GM12878 (cell line): ENCODE measurements at regions not wholly inside any gene's neighbourhood (a gene's known extent, or its start where the extent isn't known, plus 50 kb on each side); places are given as distances from the start of the nearest gene placed in this dataset.

Source experiments
- BACH1 ChIP-seq: fragments of 450-650 bp; IDR thresholded peaks from 2 replicates; pipeline ENCODE4 v1.6.1; 2017; ENCODE audit warnings: mild to moderate bottlenecking, borderline replicate concordance
- BRCA1 ChIP-seq: IDR thresholded peaks from 2 replicates; pipeline ENCODE4 v1.6.1; 2011; ENCODE audit warnings: low read depth, low read length, improper control_type of control experiment
- CBFB ChIP-seq: IDR thresholded peaks from 2 replicates; pipeline ENCODE4 v1.6.1; 2016; ENCODE audit warnings: antibody characterized with exemption, low read depth
- CHD1 ChIP-seq: IDR thresholded peaks from 2 replicates; pipeline ENCODE4 v1.6.1; 2012; ENCODE audit warnings: low read depth, low read length, improper control_type of control experiment
- DPF2 ChIP-seq: fragments of 450-650 bp; IDR thresholded peaks from 2 replicates; pipeline ENCODE4 v1.6.1; 2017; ENCODE audit warnings: mild to moderate bottlenecking
- EED ChIP-seq: sonication (generic); IDR thresholded peaks from 2 replicates; pipeline ENCODE4 v1.6.1; 2016; ENCODE audit warnings: antibody characterized with exemption, low read depth
- IKZF1 ChIP-seq: fragments of 450-650 bp; conservative IDR thresholded peaks from 2 replicates; pipeline ENCODE4 v1.6.1; 2017; ENCODE audit warnings: antibody characterized with exemption, mild to moderate bottlenecking
- IRF4 ChIP-seq: IDR thresholded peaks from 2 replicates; pipeline ENCODE4 v1.6.1; 2011; ENCODE audit warnings: low read depth, low read length
- KDM1A ChIP-seq: fragments of 200-600 bp; sonication (generic); IDR thresholded peaks from 2 replicates; pipeline ENCODE4 v1.6.1; 2016; ENCODE audit warnings: borderline replicate concordance
- NFXL1 ChIP-seq: fragments of 450-650 bp; IDR thresholded peaks from 2 replicates; pipeline ENCODE4 v1.6.1; 2017; ENCODE audit warnings: antibody characterized with exemption, mild to moderate bottlenecking, borderline replicate concordance
- NRF1 ChIP-seq: conservative IDR thresholded peaks from 2 replicates; pipeline ENCODE4 v1.6.1; 2011; ENCODE audit warnings: mild to moderate bottlenecking, low read depth, low read length, improper control_type of control experiment
- PML ChIP-seq: IDR thresholded peaks from 2 replicates; pipeline ENCODE4 v1.6.1; 2012; ENCODE audit warnings: low read length, inconsistent platforms
- POLR2A ChIP-seq: IDR thresholded peaks from 2 replicates; pipeline ENCODE4 v1.6.1; 2011; ENCODE audit warnings: low read depth, mild to moderate bottlenecking, low read length
- RAD21 ChIP-seq: IDR thresholded peaks from 2 replicates; pipeline ENCODE4 v1.6.1; 2011; ENCODE audit warnings: mild to moderate bottlenecking, low read depth, low read length, moderate library complexity; ENCODE audit not compliant: insufficient read depth
- SIN3A ChIP-seq: IDR thresholded peaks from 2 replicates; pipeline ENCODE4 v1.6.1; 2012; ENCODE audit warnings: low read depth, low read length, improper control_type of control experiment
- SPI1 ChIP-seq: IDR thresholded peaks from 2 replicates; pipeline ENCODE4 v1.6.1; 2011; ENCODE audit warnings: low read depth, mild to moderate bottlenecking, low read length, moderate library complexity, borderline replicate concordance; ENCODE audit not compliant: insufficient read depth
- TCF3 ChIP-seq: IDR thresholded peaks from 2 replicates; pipeline ENCODE4 v1.6.1; 2012; ENCODE audit warnings: low read depth, mild to moderate bottlenecking, low read length, borderline replicate concordance; ENCODE audit not compliant: insufficient read depth
- TCF7 ChIP-seq: IDR thresholded peaks from 2 replicates; pipeline ENCODE4 v1.6.1; 2014; ENCODE audit warnings: antibody characterized with exemption, borderline replicate concordance
- ZNF217 ChIP-seq: fragments of 450-650 bp; IDR thresholded peaks from 2 replicates; pipeline ENCODE4 v1.6.1; 2017; ENCODE audit warnings: antibody characterized with exemption, mild to moderate bottlenecking
- ZNF24 ChIP-seq: fragments of 450-650 bp; IDR thresholded peaks from 2 replicates; pipeline ENCODE4 v1.6.1; 2017; ENCODE audit warnings: antibody characterized with exemption, mild to moderate bottlenecking
- ZNF622 ChIP-seq: fragments of 450-650 bp; IDR thresholded peaks from 2 replicates; pipeline ENCODE4 v1.6.1; 2017; ENCODE audit warnings: mild to moderate bottlenecking, inconsistent platforms
- TF ChIP-seq, protein P1 (sequence below): fragments of 450-650 bp; IDR thresholded peaks from 2 replicates; pipeline ENCODE4 v1.6.1; 2017; ENCODE audit warnings: mild to moderate bottlenecking, moderate library complexity
- TF ChIP-seq, protein P2 (sequence below): fragments of 450-650 bp; IDR thresholded peaks from 2 replicates; pipeline ENCODE4 v1.6.1; 2016; ENCODE audit warnings: mild to moderate bottlenecking
- TF ChIP-seq, protein P3 (sequence below): IDR thresholded peaks from 2 replicates; pipeline ENCODE4 v1.6.1; 2011; ENCODE audit warnings: borderline replicate concordance, low read depth, mild to moderate bottlenecking, moderate library complexity, mixed read lengths, low read length; ENCODE audit not compliant: insufficient read depth; ENCODE audit errors: extremely low read length
- TF ChIP-seq, protein P4 (sequence below): fragments of 150-350 bp; IDR thresholded peaks from 2 replicates; pipeline ENCODE4 v1.6.1; 2014; ENCODE audit warnings: mild to moderate bottlenecking, low read depth, low read length

DNA sequence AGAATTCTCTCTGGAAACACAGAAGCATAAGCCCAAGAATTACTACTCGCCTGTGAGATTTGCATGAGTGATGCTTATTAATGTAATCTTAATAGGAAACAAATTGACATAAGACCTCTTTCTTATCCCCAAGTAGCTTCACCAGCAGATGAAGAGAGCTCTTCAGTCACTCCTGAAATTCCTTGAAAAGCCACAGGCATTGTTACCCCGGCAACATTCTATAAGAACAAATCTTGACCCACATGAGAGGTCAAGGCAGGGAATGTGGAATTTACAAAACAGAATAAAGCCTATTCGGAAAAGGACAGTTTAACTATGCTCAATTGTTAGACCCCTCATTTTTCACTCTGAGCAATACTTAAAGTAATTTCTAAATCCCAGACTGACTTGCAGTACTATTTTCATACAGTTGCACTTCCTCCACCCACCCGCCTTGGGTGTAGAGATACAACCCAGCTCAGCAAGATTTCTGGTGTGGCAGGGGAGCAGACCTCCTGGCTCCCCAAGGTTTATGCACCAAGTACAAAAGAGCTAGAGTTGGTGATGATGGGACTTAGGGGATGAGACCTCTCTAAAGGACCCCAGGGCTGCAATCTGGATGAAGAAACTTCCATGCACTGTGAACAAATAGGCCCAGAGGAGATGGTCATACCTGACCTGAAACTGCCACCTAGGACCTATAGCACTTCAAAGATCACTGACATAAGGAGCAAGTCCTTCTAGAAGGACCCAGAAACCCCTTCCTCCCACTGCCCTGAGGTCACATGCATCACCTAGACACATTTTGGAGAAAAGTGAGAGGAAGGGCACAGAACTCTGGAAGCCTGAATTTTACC is 242.1 kb downstream of the ZNF608 start (continued):
- TF ChIP-seq, protein P1, sequence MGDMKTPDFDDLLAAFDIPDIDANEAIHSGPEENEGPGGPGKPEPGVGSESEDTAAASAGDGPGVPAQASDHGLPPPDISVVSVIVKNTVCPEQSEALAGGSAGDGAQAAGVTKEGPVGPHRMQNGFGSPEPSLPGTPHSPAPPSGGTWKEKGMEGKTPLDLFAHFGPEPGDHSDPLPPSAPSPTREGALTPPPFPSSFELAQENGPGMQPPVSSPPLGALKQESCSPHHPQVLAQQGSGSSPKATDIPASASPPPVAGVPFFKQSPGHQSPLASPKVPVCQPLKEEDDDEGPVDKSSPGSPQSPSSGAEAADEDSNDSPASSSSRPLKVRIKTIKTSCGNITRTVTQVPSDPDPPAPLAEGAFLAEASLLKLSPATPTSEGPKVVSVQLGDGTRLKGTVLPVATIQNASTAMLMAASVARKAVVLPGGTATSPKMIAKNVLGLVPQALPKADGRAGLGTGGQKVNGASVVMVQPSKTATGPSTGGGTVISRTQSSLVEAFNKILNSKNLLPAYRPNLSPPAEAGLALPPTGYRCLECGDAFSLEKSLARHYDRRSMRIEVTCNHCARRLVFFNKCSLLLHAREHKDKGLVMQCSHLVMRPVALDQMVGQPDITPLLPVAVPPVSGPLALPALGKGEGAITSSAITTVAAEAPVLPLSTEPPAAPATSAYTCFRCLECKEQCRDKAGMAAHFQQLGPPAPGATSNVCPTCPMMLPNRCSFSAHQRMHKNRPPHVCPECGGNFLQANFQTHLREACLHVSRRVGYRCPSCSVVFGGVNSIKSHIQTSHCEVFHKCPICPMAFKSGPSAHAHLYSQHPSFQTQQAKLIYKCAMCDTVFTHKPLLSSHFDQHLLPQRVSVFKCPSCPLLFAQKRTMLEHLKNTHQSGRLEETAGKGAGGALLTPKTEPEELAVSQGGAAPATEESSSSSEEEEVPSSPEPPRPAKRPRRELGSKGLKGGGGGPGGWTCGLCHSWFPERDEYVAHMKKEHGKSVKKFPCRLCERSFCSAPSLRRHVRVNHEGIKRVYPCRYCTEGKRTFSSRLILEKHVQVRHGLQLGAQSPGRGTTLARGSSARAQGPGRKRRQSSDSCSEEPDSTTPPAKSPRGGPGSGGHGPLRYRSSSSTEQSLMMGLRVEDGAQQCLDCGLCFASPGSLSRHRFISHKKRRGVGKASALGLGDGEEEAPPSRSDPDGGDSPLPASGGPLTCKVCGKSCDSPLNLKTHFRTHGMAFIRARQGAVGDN, result no peak
- no peak for TF ChIP-seq PML
- TF ChIP-seq SPI1, result peak; percentile 83
- TF ChIP-seq BACH1, result no peak
- no peak for TF ChIP-seq ZNF24
- TF ChIP-seq CBFB, result no peak
- no peak for TF ChIP-seq KDM1A
- TF ChIP-seq BRCA1, result no peak
- TF ChIP-seq, protein P2, sequence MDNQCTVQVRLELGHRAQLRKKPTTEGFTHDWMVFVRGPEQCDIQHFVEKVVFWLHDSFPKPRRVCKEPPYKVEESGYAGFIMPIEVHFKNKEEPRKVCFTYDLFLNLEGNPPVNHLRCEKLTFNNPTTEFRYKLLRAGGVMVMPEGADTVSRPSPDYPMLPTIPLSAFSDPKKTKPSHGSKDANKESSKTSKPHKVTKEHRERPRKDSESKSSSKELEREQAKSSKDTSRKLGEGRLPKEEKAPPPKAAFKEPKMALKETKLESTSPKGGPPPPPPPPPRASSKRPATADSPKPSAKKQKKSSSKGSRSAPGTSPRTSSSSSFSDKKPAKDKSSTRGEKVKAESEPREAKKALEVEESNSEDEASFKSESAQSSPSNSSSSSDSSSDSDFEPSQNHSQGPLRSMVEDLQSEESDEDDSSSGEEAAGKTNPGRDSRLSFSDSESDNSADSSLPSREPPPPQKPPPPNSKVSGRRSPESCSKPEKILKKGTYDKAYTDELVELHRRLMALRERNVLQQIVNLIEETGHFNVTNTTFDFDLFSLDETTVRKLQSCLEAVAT, result no peak
- no peak for TF ChIP-seq TCF7
- TF ChIP-seq TCF3, result no peak
- TF ChIP-seq IRF4, result peak; percentile 71; the same call in 1 of the 2 replicates
- TF ChIP-seq RAD21, result no peak
- TF ChIP-seq, protein P3, sequence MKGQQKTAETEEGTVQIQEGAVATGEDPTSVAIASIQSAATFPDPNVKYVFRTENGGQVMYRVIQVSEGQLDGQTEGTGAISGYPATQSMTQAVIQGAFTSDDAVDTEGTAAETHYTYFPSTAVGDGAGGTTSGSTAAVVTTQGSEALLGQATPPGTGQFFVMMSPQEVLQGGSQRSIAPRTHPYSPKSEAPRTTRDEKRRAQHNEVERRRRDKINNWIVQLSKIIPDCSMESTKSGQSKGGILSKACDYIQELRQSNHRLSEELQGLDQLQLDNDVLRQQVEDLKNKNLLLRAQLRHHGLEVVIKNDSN, result no peak
- TF ChIP-seq EED, result 0 out of 2 replicates have a peak, but pooled peaks have one; percentile 22
- TF ChIP-seq ZNF217, result no peak
- no peak for TF ChIP-seq SIN3A
- no peak for TF ChIP-seq ZNF622
- TF ChIP-seq NRF1, result no peak
- 0 out of 2 replicates have a peak, but pooled peaks have one; percentile 16 for TF ChIP-seq DPF2
- TF ChIP-seq IKZF1, result no peak
- TF ChIP-seq POLR2A, result no peak
- no peak for TF ChIP-seq NFXL1
- TF ChIP-seq, protein P4, sequence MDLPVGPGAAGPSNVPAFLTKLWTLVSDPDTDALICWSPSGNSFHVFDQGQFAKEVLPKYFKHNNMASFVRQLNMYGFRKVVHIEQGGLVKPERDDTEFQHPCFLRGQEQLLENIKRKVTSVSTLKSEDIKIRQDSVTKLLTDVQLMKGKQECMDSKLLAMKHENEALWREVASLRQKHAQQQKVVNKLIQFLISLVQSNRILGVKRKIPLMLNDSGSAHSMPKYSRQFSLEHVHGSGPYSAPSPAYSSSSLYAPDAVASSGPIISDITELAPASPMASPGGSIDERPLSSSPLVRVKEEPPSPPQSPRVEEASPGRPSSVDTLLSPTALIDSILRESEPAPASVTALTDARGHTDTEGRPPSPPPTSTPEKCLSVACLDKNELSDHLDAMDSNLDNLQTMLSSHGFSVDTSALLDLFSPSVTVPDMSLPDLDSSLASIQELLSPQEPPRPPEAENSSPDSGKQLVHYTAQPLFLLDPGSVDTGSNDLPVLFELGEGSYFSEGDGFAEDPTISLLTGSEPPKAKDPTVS, result no peak
- TF ChIP-seq CHD1, result no peak
